Fibroblast of lung (primary cell): ENCODE measurements at regions not wholly inside any gene's neighbourhood (a gene's known extent, or its start where the extent isn't known, plus 50 kb on each side); places are given as distances from the start of the nearest gene placed in this dataset.

Experiments used
- DNase-seq, 2 donors: peaks; one replicate each; pipeline versions ENCODE4 v3.0.0 to v3.0.0-alpha.2; 2010; ENCODE audit warnings: low read depth in 2 of 2
- H2AFZ ChIP-seq: 2 replicates; pipeline ENCODE4 v1.5.1; 2012; ENCODE audit warnings: low read length, control low read depth, inconsistent platforms
- H3K27ac ChIP-seq: 2 replicates; pipeline ENCODE4 v1.5.1; 2011; ENCODE audit warnings: low read length, control low read depth; ENCODE audit not compliant: insufficient read depth
- H3K27me3 ChIP-seq: 2 replicates; pipeline ENCODE4 v1.5.1; 2011; ENCODE audit warnings: mild to moderate bottlenecking, low read length; ENCODE audit not compliant: control insufficient read depth, insufficient read depth
- H3K36me3 ChIP-seq: 2 replicates; pipeline ENCODE4 v1.5.1; 2011; ENCODE audit warnings: low read length; ENCODE audit not compliant: control insufficient read depth, insufficient read depth
- H3K4me1 ChIP-seq: 2 replicates; pipeline ENCODE4 v1.5.1; 2011; ENCODE audit warnings: low read length; ENCODE audit not compliant: control insufficient read depth, insufficient read depth; ENCODE audit errors: extremely low read depth
- H3K4me2 ChIP-seq: 2 replicates; pipeline ENCODE4 v1.5.1; 2011; ENCODE audit warnings: low read length, control low read depth; ENCODE audit not compliant: insufficient read depth; ENCODE audit errors: extremely low read depth
- H3K4me3 ChIP-seq, 4 experiments: fragments of 200-600 bp in 1 of 4; sonication (generic) in 1 of 4; replicated peaks in 1 of 4; 2 replicates each; pipeline ENCODE4 v1.5.1; 2011 to 2016; ENCODE audit warnings: low read length in 4 of 4, low read depth in 3 of 4, mild to moderate bottlenecking in 3 of 4, control low read depth in 2 of 4, inconsistent platforms in 1 of 4, mixed read lengths in 1 of 4; ENCODE audit not compliant: insufficient read depth in 1 of 4; ENCODE audit errors: control extremely low read depth in 1 of 4
- H3K79me2 ChIP-seq: 2 replicates; pipeline ENCODE4 v1.5.1; 2012; ENCODE audit warnings: mild to moderate bottlenecking, low read length, inconsistent platforms; ENCODE audit not compliant: control insufficient read depth, insufficient read depth
- H3K9ac ChIP-seq: 2 replicates; pipeline ENCODE4 v1.5.1; 2011; ENCODE audit warnings: mild to moderate bottlenecking, low read length, control low read depth; ENCODE audit not compliant: insufficient read depth
- H3K9me3 ChIP-seq: 2 replicates; pipeline ENCODE4 v1.5.1; 2012; ENCODE audit warnings: low read depth, low read length; ENCODE audit not compliant: control insufficient read depth, insufficient read depth
- H4K20me1 ChIP-seq: 2 replicates; pipeline ENCODE4 v1.5.1; 2011; ENCODE audit warnings: low read length; ENCODE audit not compliant: control insufficient read depth, insufficient read depth; ENCODE audit errors: extremely low read depth
- CTCF ChIP-seq, 2 donors: IDR thresholded peaks in 1 of 2; conservative IDR thresholded peaks in 1 of 2; 1 replicate in 1 of 2; 2 replicates in 1 of 2; pipeline ENCODE4 v1.5.1; 2011 to 2012; ENCODE audit warnings: low read length in 2 of 2, control low read depth in 1 of 2, inconsistent platforms in 1 of 2, low read depth in 1 of 2, mild to moderate bottlenecking in 1 of 2
- EZH2 ChIP-seq: IDR thresholded peaks from 2 replicates; pipeline ENCODE4 v1.5.1; 2012; ENCODE audit warnings: low read length, control low read depth, mild to moderate bottlenecking; ENCODE audit errors: missing control alignments

GRCh38 chr1:199868777-199869176 is 158.7 kb upstream of the NR5A2 start:
- Histone ChIP-seq H2AFZ (no peak overlapping the region), H3K27ac (no peak overlapping the region), H3K9ac (no peak overlapping the region), H3K79me2 (no peaks in the 10 kb centered on the region), H3K4me2 (no peak overlapping the region), H3K27me3 (no peaks in the 10 kb centered on the region), H4K20me1 (no peaks in the 10 kb centered on the region), H3K9me3 (no peaks in the 10 kb centered on the region), H3K4me3 (no peak overlapping the region), H3K4me1 (no peaks in the 10 kb centered on the region), H3K36me3 (no peaks in the 10 kb centered on the region)
- DNase-seq: no peak
- no peak for TF ChIP-seq EZH2
- TF ChIP-seq CTCF (conservative IDR thresholded peaks at IDR 0.05 in 1 of 2, IDR thresholded peaks at IDR 0.05 in 1 of 2; ENCODE audit: low read depth in 1 of 2, low read length in 2 of 2): no peak

GRCh38 chr1:199875337-199875736 is 152.2 kb upstream of the NR5A2 start:
- Histone ChIP-seq H3K4me3 (no peak overlapping the region), H3K27ac (no peak overlapping the region), H3K4me2 (no peak overlapping the region)

GRCh38 chr1:199875856-199876255 is 151.7 kb upstream of the NR5A2 start:
- Histone ChIP-seq H3K4me3 (no peak overlapping the region), H3K4me1 (no peaks in the 10 kb centered on the region), H3K27ac (no peak overlapping the region), H3K9me3 (no peaks in the 10 kb centered on the region), H4K20me1 (no peaks in the 10 kb centered on the region), H3K27me3 (no peaks in the 10 kb centered on the region), H3K36me3 (no peaks in the 10 kb centered on the region), H3K4me2 (no peak overlapping the region), H3K79me2 (no peaks in the 10 kb centered on the region), H3K9ac (no peak overlapping the region), H2AFZ (no peak overlapping the region)
- TF ChIP-seq CTCF (conservative IDR thresholded peaks at IDR 0.05 in 1 of 2, IDR thresholded peaks at IDR 0.05 in 1 of 2; ENCODE audit: low read depth in 1 of 2, low read length in 2 of 2): no peak
- no peak for TF ChIP-seq EZH2
- DNase-seq: no peak

More at GRCh38 chr1:199875337-199875736, 152.2 kb upstream of the NR5A2 start:
- no peak for TF ChIP-seq EZH2
- no peak for TF ChIP-seq CTCF (conservative IDR thresholded peaks at IDR 0.05 in 1 of 2, IDR thresholded peaks at IDR 0.05 in 1 of 2; ENCODE audit: low read depth in 1 of 2, low read length in 2 of 2)
- Histone ChIP-seq H3K27me3 (no peaks in the 10 kb centered on the region), H4K20me1 (no peaks in the 10 kb centered on the region), H2AFZ (no peak overlapping the region), H3K79me2 (no peaks in the 10 kb centered on the region), H3K4me1 (no peaks in the 10 kb centered on the region), H3K36me3 (no peaks in the 10 kb centered on the region), H3K9me3 (no peaks in the 10 kb centered on the region), H3K9ac (no peak overlapping the region)
- DNase-seq: no peak
